HG03378 (cell line): ENCODE measurements at regions not wholly inside any gene's neighbourhood (a gene's known extent, or its start where the extent isn't known, plus 50 kb on each side); places are given as distances from the start of the nearest gene placed in this dataset.

Experiments
- ATAC-seq: cut with Tn5 transposase; IDR thresholded peaks from one replicate; pipeline ENCODE4 v1.9.1; 2021; ENCODE audit warnings: mild to moderate bottlenecking, moderate library complexity; ENCODE audit not compliant: unreplicated experiment

DNA sequence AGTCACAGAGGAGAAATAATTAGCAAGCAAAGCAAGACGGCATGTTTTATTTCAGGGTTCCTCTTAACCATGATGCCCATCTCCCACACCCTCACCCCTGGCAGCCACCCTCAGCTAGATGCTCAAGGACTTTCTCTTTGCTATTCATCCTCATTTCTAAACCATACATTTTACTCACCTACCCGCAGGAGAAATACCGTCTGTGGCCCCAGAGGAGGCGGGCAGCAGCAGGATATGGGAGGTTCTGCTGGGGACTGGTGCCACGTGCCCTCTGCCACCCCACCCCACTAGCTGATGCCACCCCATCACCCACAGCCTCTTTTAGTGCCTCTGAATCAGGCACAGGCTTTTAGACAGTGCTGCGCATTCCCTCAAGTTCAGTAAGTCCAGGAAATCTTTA lies 168.7 kb upstream of the ITGB1 start:
- no peak for ATAC-seq

- ATAC-seq: peak; percentile 51
Observed at GRCh38 chr10:33125522-33126517, 167.8 kb upstream of the ITGB1 start.

GRCh38 chr10:33125111-33125510 lies 167.1 kb upstream of the ITGB1 start:
- no peak for ATAC-seq

- ATAC-seq: no peak
Observed at GRCh38 chr10:33123680-33124079, 165.7 kb upstream of the ITGB1 start.

DNA sequence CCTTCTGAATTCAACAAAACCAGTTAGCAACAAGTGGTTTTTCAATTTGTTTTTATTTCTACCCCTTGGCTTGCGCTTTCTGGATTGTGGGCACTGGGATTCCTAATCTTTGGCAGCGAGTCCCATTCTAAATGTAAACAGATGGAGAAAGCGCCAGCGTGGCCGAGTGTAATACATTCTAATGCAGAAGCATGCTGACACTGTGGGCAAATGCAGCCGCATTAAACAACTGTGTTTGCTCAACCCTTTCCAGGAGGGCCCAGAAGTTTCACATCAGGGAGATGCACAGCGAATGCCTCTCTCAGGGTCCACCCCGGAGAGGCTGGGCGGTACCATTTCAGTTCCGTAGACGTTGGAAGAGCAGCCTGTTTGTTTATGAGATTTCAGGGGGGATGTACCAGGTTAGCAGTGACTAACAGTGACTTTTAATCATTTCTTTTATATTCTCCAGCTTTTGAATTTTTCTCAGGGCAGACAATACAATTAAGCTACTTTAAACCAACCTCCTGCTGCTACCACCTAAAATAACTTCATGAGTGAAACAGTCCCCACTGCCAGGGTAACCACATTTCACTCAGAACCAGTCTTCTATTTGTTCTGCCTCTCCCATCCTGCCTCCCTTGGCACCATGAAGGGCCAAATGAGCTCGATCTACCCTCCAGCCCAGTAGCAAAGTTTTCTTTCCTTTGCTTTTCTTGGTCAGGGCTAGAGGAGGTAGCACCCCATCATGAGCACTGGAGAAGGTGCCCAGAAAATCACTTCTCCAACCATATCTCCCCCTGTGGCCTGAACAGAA lies 164.2 kb upstream of the ITGB1 start:
- no peak for ATAC-seq

DNA sequence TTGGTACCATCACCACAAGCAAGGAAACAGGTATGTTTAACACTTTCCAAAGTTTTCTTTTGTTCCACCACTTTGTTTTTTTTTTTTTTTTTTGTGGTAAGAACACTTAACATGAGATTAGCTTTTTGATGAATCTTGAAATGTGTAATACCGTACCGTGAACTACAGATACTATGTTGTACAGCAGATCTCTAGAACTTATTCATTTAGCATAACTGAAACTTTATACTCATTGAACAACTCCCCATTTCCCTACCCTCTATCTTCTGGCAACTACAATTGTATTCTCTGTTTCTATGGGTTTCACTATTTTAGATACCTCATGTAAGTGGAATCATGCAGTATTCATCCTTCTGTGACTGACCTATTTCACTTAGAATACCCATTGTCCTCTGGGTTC lies 162.7 kb upstream of the ITGB1 start:
- peak; percentile 49 for ATAC-seq

DNA sequence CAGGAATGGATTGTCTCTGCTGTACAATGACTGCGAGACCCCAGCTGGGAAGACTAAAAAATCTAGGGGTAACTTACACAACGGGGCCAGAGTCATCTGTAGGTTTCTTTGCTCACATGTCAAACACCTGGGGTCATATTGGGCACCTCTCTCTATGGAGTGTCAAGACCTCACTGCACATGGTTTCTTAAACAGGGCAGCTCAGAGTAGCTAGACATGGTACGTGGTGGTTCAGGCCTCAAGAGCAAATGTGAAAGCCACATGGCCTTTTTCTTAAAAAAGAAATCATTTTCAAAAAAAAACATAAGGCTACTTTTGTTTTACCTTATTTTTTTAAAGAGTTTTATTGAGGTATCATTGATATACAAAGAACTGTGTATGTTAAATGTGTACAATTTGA lies 162.2 kb upstream of the ITGB1 start:
- ATAC-seq: no peak

DNA sequence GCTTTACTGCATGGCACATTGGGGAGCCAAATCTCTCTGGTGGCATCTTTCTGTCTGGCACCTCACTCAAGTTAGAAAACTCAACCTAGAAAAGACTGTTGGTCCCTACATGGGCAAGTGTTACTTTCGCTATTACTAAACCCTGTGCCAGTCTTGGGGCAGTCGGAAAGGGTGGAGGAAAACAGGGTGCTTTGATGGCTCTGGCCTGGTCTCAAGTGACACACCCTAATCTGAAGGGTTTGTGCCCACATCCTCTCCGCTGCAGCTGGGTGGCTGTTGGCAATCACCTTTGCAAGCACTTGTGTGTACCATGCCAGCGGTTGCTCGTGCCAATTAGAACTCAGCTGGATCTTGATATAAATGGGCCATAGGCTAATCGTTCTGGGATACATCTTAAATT lies 159.8 kb upstream of the ITGB1 start:
- ATAC-seq: peak; percentile 42

DNA sequence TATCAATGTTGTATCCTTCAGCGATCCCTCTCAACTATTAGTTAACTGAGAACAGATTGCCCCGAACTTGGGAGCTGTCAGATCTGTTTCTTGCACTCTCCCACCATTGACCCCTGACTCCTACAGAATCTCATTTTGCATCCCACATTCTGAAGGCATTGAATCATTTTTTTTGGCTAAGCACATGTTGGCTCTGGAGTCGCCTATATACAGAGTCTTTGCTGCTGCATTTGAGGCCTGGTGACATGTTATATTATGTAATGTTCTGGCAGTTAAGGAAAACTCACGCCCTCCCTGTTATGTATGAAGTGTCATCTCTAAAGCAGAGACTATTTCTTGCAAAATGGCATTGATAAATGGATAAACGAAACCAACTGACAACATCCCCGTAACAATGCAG lies 159.2 kb upstream of the ITGB1 start:
- no peak for ATAC-seq

DNA sequence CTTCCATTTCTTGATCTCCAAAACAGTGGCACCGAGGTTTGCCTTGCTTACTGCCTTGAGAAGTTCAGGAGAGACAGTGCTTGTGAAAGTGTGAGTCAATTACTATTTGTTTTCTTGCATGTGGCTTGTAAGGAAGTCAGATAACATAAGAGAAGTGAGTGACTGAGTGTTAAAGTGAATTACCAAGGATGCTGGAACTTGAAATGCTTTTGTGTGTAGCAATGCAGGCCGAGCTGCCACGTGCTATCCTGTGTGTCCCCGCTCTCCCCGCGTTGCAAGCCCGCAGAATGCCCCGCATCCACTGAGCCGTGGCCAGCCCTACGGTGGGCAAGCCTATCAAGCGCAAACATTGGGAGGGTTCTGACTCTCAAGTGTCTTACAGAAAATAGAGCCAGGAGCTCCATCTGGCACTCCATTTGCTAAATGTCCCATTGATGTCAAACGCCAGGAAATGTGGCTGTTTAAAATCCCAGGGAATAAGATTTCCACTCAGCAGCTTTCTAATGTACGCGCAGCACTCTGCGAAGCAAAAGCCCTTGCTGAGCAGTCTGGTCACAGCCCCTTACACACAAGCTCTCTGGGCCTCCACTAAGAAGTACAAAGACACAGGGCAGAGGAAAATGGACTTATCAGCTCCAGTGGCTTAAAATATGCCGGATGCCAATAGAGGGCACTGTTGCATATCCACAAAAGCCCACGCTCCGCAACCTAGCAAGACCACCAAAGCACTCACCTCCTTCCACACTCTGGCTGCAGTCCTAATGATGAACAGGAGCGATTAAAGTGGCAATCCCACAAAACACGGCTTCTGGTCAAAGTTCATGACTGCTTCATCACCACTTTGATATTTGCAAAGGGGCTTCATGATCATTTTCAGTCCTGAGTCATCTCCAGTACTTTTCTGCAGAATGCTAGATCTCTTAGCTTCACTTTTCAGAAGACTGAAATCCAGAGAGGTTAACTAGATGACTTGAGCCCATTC lies 158.0 kb upstream of the ITGB1 start:
- ATAC-seq: no peak

GRCh38 chr10:33114451-33114952 lies 156.5 kb upstream of the ITGB1 start:
- no peak for ATAC-seq

- ATAC-seq: no peak
Observed at GRCh38 chr10:33113466-33113865, 155.4 kb upstream of the ITGB1 start.

GRCh38 chr10:33112831-33113455 lies 154.9 kb upstream of the ITGB1 start:
- no peak for ATAC-seq

GRCh38 chr10:33111488-33112051 lies 153.5 kb upstream of the ITGB1 start:
- no peak for ATAC-seq

DNA sequence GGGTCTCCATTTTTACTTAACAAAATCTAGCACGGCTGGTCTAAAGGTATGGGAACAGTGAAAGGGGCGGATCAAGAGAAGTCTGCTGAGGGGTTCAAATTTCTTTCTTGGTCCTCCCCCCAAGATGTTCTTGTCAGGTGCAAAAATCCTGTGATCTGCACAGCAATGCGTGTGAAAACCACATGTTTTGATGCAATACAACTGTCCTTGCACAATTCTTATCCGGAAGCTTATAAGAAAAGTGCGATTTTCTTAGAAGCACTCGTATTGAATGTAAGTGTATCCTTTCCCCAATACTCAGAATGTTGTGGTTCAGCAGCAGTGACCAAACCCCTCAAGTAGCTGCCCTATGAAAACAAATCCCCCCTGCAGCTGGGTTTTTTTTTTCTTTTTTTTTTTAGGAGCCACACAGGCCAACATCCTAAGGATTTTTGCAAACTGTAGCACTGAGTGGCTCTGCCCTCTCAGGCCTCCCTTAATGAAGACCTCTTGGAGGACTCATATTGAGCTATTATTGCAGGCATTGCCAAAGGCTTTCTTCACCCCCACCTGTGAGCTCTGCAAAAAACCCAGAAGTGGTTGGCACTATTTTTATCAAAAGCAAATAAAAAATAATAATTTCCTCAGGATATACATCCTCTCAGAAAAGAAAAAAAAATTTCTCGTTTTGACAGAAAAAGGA lies 151.9 kb upstream of the ITGB1 start:
- ATAC-seq: no peak

DNA sequence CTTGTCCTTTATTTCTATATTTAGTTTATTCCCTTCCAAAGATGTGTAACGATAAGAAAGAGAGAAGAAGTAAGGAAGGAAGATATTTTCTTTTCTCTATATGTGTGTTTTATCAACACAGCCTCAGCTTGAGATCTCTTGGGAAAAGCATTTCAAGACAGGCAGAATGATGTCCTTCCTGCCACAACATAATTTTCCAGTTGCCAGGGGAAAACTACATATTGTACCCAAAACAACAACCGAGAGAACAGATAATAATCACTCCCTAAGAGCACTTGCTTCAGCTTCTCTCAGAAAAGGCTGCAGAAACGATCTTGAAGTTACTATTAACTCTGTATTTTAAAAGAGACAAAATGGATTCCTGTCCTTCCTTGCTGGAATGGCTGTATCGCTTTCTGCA lies 151.4 kb upstream of the ITGB1 start:
- no peak for ATAC-seq

DNA sequence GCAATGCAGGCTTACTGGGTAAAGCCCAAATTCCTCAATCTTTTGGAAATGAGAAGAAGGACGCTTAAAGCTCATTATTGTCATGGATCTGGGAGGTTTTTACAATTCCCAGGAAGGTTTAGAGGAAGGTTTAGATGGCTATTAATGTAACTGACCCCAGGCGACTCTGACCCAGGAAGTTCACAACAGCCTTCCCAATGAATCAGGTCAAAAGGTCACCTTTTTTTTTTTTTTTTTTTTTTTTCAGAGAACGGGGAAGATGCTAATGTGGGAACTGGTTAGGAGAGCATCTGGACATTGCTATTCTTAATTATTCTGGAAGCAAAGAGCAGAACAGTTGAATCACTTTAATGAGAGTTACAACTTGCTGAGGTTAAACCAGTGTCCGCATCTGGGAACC lies 149.9 kb upstream of the ITGB1 start:
- ATAC-seq: no peak

- no peak for ATAC-seq
Observed at GRCh38 chr10:33106767-33107166, 148.7 kb upstream of the ITGB1 start.

GRCh38 chr10:33103863-33104379 lies 145.9 kb upstream of the ITGB1 start:
- no peak for ATAC-seq
